ENCODE measurements at regions not wholly inside any gene's neighbourhood (a gene's known extent, or its start where the extent isn't known, plus 50 kb on each side); places are given as distances from the start of the nearest gene placed in this dataset.

GRCh38 chr5:64015824-64016223 lies 53.6 kb upstream of the HTR1A start:
- H3K4me3 ChIP-seq = no peak overlapping the region
- no peaks in the 10 kb centered on the region for H3K36me3 ChIP-seq (ENCODE audit: control insufficient read depth in 4 of 4, insufficient read depth in 4 of 4, low read length in 4 of 4)
- WGBS, 2 donors = 81 to 83% methylated on average over 1 of the region's 1 CpG
- H3K9me3 ChIP-seq (ENCODE audit: control insufficient read depth in 4 of 4, insufficient read depth in 3 of 4, low read length in 3 of 4) = no peaks in the 10 kb centered on the region
- H3K4me1 ChIP-seq (ENCODE audit: control insufficient read depth in 5 of 5, insufficient read depth in 5 of 5, low read length in 5 of 5) = no peaks in the 10 kb centered on the region
- no peaks in the 10 kb centered on the region for H3K27me3 ChIP-seq (ENCODE audit: control insufficient read depth in 3 of 3, insufficient read depth in 3 of 3, low read length in 2 of 3)
- TF ChIP-seq CTCF (IDR thresholded peaks at IDR 0.05; ENCODE audit: control extremely low read depth, extremely low read depth) = no peak
- ATAC-seq (ENCODE audit: insufficient read depth, low FRiP score) (no peak), DNase-seq (no peak)
- no peak overlapping the region for H3K27ac ChIP-seq (ENCODE audit: low read depth in 1 of 2, low read length in 1 of 2)
- H3K9ac ChIP-seq (ENCODE audit: insufficient read depth in 1 of 2, low read length in 2 of 2) = no peak overlapping the region
